Sigmoid colon (tissue), 4 donors: ENCODE measurements at regions not wholly inside any gene's neighbourhood (a gene's known extent, or its start where the extent isn't known, plus 50 kb on each side); places are given as distances from the start of the nearest gene placed in this dataset.
"Not testable (repeated sequence)": the region's sequence is repeated elsewhere in the genome, so short reads cannot be mapped to it uniquely, and the experiment has no call there.

Experiments used
- EP300 ChIP-seq, 4 donors: sonication (generic); formaldehyde crosslinking; IDR thresholded peaks; one replicate each; pipeline ENCODE4 v1.6.1; 2017; ENCODE audit warnings: antibody characterized with exemption in 4 of 4
- POLR2A ChIP-seq, 2 donors: fragments of 450-650 bp; IDR thresholded peaks; one replicate each; pipeline ENCODE4 v1.6.1; 2016; ENCODE audit warnings: antibody characterized with exemption in 2 of 2, mild to moderate bottlenecking in 2 of 2, moderate library complexity in 2 of 2
- TF ChIP-seq, protein P1 (sequence below), 4 experiments: fragments of 450-650 bp in 3 of 4; fragments of 200-600 bp in 1 of 4; IDR thresholded peaks; one replicate each; pipeline ENCODE4 v1.5.1; 2016 to 2019; ENCODE audit warnings: antibody characterized with exemption in 4 of 4, mild to moderate bottlenecking in 3 of 4, moderate library complexity in 2 of 4

GRCh38 chr21:14008006-14008405, 202.7 kb downstream of the LIPI start:
- TF ChIP-seq, protein P1, sequence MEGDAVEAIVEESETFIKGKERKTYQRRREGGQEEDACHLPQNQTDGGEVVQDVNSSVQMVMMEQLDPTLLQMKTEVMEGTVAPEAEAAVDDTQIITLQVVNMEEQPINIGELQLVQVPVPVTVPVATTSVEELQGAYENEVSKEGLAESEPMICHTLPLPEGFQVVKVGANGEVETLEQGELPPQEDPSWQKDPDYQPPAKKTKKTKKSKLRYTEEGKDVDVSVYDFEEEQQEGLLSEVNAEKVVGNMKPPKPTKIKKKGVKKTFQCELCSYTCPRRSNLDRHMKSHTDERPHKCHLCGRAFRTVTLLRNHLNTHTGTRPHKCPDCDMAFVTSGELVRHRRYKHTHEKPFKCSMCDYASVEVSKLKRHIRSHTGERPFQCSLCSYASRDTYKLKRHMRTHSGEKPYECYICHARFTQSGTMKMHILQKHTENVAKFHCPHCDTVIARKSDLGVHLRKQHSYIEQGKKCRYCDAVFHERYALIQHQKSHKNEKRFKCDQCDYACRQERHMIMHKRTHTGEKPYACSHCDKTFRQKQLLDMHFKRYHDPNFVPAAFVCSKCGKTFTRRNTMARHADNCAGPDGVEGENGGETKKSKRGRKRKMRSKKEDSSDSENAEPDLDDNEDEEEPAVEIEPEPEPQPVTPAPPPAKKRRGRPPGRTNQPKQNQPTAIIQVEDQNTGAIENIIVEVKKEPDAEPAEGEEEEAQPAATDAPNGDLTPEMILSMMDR (IDR thresholded peaks at IDR 0.05), result not testable (repeated sequence)
- not testable (repeated sequence) for TF ChIP-seq EP300, POLR2A (IDR thresholded peaks at IDR 0.05)
